Embryonic facial prominence (tissue), 1 donor: ENCODE measurements at regions not wholly inside any gene's neighbourhood (a gene's known extent, or its start where the extent isn't known, plus 50 kb on each side); places are given as distances from the start of the nearest gene placed in this dataset.
A peak's percentile ranks its signal among the peaks of the same experiment; 100 is the strongest.

Experiments used
- DNase-seq: peaks from one replicate; pipeline ENCODE4 v3.0.0-alpha.2; 2016; ENCODE audit errors: extremely low spot score

DNA sequence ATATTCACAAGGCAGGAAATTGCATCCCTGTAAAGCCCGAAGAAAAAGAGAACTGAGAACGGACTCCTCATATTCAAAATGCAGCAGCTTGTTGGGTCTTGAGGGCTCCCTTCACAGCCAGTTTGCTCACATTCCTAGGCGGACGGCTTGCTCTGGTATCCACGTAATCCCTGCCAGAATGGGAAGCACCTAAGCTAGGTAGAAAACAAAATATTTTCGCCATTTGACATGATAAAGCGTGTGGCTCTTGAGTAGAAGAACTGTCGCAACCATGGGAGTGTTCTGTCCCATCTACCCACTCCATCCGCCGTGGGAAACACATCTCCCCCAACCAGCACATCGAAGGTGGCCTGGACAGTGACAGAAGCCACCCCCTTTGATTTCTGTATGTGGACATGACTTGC, 183.1 kb downstream of the GAS1 start:
- DNase-seq, result no peak

DNA sequence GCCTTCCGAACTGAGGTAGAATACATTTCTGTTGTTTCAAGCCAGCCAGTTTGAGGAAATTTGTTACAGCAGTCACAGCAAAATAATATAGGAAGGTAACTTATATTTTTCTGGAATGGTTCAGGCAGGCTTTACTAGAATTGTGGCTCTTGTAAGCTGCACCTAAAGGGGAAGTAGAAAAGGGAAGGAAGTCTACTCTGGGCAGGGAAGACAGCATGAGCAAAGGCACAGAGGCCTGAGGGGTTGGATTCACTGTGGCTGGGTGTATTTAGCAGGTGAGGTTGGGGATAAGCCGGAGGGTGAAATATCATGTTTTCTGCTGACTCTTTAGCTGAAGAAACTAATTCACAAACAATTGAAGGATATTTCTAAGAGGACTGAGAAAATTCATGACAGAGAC, 183.5 kb downstream of the GAS1 start:
- DNase-seq, result no peak

DNA sequence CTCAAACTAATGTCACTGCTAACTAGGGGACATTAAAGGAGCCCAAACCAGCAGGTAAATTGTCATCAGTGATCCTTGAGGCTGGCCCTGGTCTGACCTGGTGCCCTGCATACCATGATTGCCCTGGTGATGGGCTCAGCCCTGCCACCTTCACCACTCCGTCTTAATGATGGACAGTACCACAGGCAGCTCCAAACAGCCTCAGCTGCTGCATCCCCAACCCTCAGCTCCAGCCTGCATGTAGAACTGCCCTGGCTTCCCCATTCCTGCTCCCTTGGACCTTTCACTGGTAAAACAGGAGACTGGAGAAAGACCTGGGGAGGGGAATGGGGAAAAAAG, 190.0 kb downstream of the GAS1 start:
- DNase-seq, result no peak

GRCh38 chr9:86756576-86757381, 190.5 kb downstream of the GAS1 start:
- DNase-seq, result no peak

- DNase-seq, result no peak
Observed at GRCh38 chr9:86755561-86755941, 191.8 kb downstream of the GAS1 start.

- no peak for DNase-seq
Observed at GRCh38 chr9:86754581-86755560, 192.4 kb downstream of the GAS1 start.

- no peak for DNase-seq
Observed at GRCh38 chr9:86753836-86754235, 193.5 kb downstream of the GAS1 start.

DNA sequence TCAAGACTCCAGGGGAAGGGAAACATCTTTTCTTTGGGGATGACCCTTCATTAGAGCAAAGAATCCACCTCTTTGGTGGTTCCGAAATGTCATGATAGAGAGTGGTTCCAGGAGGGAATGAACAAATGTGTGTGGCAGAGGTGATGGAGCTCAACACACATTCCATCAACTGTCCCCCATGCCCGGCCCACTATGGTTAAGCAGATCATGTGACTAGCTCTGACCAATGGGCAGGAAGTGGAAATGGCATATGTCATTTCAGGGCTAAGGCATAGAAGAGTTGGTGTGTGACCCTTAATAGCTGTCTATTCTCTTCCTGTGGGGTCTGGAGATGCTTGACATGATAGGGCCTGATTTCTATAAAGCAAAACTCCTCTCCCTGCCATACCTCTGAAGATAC, 194.6 kb downstream of the GAS1 start:
- no peak for DNase-seq

DNA sequence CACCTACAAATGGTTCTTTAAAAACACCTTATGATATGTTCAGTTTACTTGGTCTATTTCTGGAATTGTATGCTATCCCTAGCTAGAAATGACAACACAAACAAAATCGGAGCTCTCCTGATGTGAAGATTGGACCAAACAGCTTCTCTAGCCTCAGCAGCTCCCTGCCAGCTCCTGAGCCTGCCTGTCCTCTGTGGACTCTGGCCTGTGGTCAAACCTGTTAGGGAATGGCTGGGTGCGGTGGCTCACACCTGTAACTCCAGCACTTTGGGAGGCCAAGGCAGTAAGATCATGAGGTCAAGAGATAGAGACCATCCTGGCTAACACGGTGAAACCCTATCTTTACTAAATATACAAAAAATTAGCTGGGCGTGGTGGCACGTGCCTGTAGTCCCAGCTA, 195.3 kb downstream of the GAS1 start:
- no peak for DNase-seq

GRCh38 chr9:86751207-86751606, 196.1 kb downstream of the GAS1 start:
- no peak for DNase-seq

GRCh38 chr9:86749894-86750255, 197.4 kb downstream of the GAS1 start:
- no peak for DNase-seq

DNA sequence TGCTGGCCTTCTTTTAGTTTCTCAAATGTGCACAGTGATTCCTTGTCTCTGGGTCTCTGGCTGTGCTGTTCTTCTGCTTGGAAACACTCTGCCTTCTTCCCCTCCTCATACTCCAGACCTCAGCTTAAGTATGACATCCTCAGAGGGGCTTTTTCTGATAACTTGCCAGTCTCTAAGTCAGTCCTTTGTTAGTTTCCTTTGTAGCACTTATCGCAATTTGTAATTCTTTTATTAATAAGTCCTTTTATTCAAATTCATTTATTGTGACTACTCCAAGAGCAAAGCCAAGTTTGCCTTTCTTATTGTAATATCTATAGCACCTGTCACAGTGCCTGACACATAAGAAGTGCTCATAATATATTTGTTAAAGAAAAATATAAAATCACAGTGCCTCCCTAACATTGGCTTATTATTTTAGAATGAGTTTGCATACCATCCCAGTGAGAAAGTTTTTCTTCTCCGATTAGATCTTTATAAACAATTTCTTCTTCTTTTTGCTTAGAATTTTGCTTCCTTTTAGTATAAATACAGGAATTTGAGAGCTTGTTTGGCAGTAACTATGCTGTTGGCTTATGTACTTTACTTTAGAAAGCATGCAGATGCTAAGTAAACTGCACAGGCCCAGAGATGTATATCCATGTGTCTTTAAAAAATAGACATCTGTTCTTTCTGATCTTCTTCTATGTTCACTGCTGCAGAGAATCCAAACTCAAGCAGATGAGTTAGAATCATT, 198.0 kb downstream of the GAS1 start:
- peak; percentile 31 for DNase-seq

DNA sequence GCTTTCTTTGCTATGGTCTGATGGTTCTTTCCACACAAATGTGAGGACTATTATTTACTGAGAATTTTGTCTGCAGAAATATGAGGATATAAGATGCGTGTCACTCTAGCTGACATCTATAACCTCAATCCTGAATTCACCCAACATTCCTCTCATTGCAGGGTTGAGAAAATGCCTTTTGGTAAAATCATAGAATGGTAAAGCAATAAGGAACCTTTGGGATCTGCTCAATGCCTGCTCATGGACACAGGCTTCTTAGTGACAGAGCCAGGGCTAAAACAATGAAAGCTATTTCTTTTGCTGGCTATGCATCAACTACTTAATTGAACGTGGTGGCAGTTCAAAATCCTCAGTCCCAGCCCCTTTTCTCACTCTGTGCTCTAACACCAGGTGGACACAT, 199.6 kb downstream of the GAS1 start:
- DNase-seq, result no peak

DNA sequence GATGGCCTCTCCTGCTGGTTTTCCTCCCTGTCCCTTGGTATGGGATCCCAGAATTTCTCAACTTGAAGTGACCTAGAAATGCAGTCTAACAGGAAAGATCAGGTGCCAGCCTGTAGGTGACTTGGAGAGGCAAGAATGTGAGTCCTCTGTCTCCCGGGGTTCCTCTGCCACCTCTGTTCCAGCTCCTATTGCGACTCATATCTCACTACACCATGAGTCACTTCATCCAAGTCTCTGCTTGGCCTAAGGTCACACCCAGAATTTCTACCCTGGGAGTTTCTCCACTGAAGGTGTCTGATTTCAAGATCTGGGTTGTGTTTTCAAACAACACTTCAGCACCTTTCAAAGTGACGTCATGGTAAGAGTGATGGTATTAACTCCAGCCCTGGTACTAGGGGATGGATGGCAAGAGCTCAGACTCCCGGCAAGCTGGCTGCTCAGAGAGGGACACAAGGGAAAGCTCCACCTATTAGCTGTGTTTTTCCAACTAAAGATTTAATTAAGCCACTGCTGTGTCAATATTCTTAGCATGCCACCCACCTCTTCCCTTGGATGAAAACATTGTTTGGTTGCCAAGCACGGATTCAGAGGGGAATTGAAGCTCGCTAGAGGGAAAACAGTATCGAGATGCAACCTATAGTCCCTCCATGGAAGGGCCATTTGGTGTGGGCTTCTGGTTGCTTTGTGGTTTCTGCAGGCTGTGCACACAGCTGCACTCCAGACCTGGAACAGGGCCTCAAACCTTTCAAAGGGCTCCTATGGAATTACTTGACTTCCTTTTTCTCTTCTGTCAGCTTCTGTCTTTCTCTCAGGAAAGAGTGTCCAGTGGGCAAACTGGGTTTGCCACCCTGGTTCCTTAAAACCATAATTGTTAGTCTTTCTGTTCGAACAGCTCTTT, 205.7 kb downstream of the GAS1 start:
- no peak for DNase-seq

GRCh38 chr9:86735772-86736458, 211.4 kb downstream of the GAS1 start:
- no peak for DNase-seq

GRCh38 chr9:86734771-86735170, 212.5 kb downstream of the GAS1 start:
- DNase-seq, result no peak

DNA sequence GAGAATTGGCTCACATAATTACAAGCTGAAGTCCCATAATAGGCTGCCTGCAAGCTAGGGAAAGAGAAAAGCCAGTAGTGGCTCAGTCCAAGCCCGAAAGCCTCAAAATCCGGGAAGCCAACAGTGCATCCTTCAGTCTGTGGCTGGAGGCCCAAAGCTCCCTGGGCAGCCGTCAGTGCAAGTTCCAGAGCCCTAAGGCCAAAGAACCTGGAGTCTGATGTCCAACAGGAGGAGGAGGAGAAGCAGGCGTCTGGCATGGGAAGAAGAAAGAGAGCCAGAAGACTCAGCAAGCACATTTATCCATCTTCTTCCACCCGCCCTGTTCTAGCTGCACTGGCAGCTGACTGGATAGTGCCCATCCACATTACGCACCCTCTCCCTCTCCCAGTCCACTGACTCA, 213.4 kb downstream of the GAS1 start:
- no peak for DNase-seq

DNA sequence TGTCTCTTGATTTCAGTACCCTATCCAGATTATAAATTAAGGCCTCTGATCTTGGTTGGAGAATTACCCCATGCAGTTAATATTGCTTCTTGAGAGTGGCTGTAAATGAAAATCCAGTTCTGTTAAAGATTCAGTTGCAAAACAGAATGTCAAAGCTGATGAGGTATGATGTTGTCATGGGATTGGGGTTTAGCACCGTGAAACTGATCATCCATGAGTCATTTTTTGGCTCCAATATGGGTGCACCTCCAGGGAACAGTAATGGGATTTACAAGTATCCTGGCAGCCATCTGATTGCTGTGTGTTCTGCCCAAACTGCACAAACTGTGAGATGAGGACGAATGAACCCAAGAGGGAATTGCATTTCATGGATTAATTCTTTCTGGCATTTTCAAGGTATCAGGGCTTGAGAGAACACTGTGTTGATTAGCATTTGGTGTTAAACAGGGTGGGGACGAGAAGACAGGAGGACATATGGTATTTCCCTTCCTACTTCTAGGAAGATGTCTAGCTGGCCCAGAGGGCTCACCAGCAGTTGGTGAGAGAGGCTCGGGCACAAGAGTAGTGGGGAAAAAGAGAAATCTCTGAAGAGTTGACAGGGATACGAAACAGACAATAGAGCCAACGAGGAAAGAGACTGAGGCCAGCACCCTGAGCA, 214.7 kb downstream of the GAS1 start:
- DNase-seq, result no peak

- no peak for DNase-seq
Observed at GRCh38 chr9:86731511-86732063, 215.7 kb downstream of the GAS1 start.
